ENCODE measurements at regions not wholly inside any gene's neighbourhood (a gene's known extent, or its start where the extent isn't known, plus 50 kb on each side); places are given as distances from the start of the nearest gene placed in this dataset.

GRCh38 chr16:85384833-85385462 lies 228.2 kb upstream of the GSE1 start:
- TF ChIP-seq, protein P1, sequence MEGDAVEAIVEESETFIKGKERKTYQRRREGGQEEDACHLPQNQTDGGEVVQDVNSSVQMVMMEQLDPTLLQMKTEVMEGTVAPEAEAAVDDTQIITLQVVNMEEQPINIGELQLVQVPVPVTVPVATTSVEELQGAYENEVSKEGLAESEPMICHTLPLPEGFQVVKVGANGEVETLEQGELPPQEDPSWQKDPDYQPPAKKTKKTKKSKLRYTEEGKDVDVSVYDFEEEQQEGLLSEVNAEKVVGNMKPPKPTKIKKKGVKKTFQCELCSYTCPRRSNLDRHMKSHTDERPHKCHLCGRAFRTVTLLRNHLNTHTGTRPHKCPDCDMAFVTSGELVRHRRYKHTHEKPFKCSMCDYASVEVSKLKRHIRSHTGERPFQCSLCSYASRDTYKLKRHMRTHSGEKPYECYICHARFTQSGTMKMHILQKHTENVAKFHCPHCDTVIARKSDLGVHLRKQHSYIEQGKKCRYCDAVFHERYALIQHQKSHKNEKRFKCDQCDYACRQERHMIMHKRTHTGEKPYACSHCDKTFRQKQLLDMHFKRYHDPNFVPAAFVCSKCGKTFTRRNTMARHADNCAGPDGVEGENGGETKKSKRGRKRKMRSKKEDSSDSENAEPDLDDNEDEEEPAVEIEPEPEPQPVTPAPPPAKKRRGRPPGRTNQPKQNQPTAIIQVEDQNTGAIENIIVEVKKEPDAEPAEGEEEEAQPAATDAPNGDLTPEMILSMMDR (IDR thresholded peaks at IDR 0.05) = no peak
- TF ChIP-seq POLR2A (IDR thresholded peaks at IDR 0.05) = no peak

All from body of pancreas (tissue), 4 donors.